GM06990 (cell line): ENCODE measurements at regions not wholly inside any gene's neighbourhood (a gene's known extent, or its start where the extent isn't known, plus 50 kb on each side); places are given as distances from the start of the nearest gene placed in this dataset.

ENCODE experiments used
- DNase-seq: peaks from one replicate; pipeline ENCODE4 v3.0.0-alpha.2; 2011; ENCODE audit not compliant: insufficient read length; ENCODE audit errors: extremely low read depth
- H3K27me3 ChIP-seq: replicated peaks from 2 replicates; pipeline ENCODE4 v1.6.0; 2011; ENCODE audit warnings: low read length; ENCODE audit not compliant: control insufficient read depth, insufficient read depth
- H3K36me3 ChIP-seq: 2 replicates; pipeline ENCODE4 v1.5.1; 2011; ENCODE audit warnings: low read length; ENCODE audit not compliant: control insufficient read depth, insufficient read depth
- H3K4me3 ChIP-seq: replicated peaks from 2 replicates; pipeline ENCODE4 v1.5.1; 2011; ENCODE audit warnings: low read depth, mild to moderate bottlenecking, control low read depth, low read length
- CTCF ChIP-seq: IDR thresholded peaks from 2 replicates; pipeline ENCODE4 v1.5.1; 2011; ENCODE audit warnings: low read length, control low read depth, mild to moderate bottlenecking, inconsistent platforms; ENCODE audit not compliant: insufficient read depth, poor library complexity, severe bottlenecking

GRCh38 chr18:10403708-10404107 lies 50.7 kb upstream of the APCDD1 start:
- Histone ChIP-seq H3K4me3 (no peak overlapping the region), H3K36me3 (no peaks in the 10 kb centered on the region), H3K27me3 (peaks cover 4% of the 10 kb centered on the region; the same call in 1 of the 2 replicates)
- DNase-seq, result no peak
- TF ChIP-seq CTCF, result no peak

GRCh38 chr18:10404168-10404567 lies 50.3 kb upstream of the APCDD1 start:
- TF ChIP-seq CTCF, result no peak
- peaks cover 4% of the 10 kb centered on the region; the same call in 1 of the 2 replicates for H3K27me3 ChIP-seq

More at GRCh38 chr18:10404168-10404567, 50.3 kb upstream of the APCDD1 start:
- Histone ChIP-seq H3K4me3 (no peak overlapping the region), H3K36me3 (no peaks in the 10 kb centered on the region)
- DNase-seq, result no peak
